Stimulated activated CD4-positive, alpha-beta T cell treated with anti-CD3 and anti-CD28 coated beads, Interleukin-4, amount 100 ng/mL, for 4 hours (primary cell): ENCODE measurements at regions not wholly inside any gene's neighbourhood (a gene's known extent, or its start where the extent isn't known, plus 50 kb on each side); places are given as distances from the start of the nearest gene placed in this dataset.

Experiments
- DNase-seq, 2 experiments: peaks; one replicate each; pipeline ENCODE4 v3.0.0-alpha.2; 2020

- DNase-seq, result no peak
Observed at GRCh38 chr21:40901691-40902090, 54.7 kb upstream of the DSCAM start.

DNA sequence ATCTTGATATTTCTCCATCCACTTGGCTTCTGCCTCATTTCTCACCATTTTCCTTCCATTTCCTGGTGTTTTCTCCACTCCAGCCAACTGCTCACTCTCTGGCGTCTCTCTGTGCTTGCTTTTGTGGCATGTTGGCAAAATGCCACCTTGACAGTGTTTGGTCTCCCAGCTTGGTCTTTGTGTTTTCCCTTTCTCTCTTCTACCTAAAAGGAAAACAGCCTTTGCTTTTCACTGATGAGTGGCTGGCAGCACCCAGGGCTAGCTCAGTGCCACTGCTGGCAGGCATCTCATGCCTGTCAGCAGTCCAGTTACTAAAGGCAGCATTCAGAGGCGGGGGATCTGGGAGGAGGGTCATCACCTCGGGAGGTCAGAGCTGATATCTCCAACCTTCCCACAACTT lies 55.3 kb upstream of the DSCAM start:
- no peak for DNase-seq

DNA sequence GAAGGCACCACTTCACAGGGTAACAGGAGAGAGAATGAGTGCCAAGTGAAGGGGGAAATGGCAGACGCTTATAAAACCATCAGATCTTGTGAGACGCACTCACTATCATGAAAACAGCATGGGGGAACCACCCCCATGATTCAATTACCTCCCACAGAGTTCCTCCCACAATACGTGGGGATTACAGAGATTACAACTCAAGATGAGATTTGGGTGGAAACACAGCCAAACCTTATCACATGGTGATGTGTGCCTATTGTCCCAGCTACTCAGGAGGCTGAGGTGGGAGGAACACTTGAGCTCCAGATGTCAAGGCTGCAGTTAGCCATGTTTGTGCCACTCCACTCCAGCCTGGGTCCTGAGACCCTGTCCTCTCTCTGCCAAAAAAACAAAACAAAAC lies 56.0 kb upstream of the DSCAM start:
- no peak for DNase-seq

GRCh38 chr21:40905251-40905650 lies 58.3 kb upstream of the DSCAM start:
- DNase-seq, result no peak

- DNase-seq, result no peak
Observed at GRCh38 chr21:40912375-40912774, 65.4 kb upstream of the DSCAM start.

- DNase-seq, result no peak
Observed at GRCh38 chr21:40915114-40915513, 68.2 kb upstream of the DSCAM start.

GRCh38 chr21:40923407-40923806 lies 76.4 kb upstream of the DSCAM start:
- DNase-seq, result no peak

DNA sequence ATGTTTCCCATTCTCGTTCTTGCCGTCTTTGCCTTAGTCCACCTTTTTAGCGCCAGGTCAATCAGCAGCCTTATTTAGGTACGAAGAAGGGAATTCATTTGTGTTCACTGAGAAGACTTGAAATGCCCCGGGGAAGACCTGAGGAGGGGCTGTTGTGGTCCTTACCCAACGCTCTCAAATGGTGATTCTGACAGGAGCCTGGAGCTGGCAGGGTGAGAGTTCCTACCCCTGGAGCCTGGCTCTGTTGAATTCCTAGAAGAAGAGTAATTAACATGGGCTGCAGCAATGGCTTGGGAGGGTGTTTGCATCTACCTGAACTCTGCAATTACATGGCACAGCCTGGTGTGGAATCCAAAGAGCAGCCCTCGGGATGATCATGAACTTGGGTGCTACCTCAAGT lies 76.9 kb upstream of the DSCAM start:
- no peak for DNase-seq

DNA sequence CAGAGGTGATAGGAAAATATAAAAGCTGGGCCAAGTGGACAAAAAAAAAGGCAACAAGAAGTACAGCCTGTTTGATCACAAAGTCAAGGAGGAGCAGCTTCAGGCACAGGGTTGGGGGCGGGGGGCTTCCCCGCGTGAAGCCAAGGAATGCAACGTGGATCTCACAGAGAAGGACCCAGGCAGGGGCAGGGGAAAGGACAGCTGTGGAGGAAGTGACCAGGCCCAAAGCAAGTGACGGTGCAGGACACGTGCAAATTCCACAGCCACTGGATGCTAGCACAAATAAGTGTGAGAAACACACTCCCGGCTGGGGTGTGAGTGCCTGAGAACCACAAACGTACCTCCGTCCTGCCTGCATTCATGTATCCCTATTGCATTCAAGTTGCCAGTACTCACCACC lies 77.7 kb upstream of the DSCAM start:
- no peak for DNase-seq

DNA sequence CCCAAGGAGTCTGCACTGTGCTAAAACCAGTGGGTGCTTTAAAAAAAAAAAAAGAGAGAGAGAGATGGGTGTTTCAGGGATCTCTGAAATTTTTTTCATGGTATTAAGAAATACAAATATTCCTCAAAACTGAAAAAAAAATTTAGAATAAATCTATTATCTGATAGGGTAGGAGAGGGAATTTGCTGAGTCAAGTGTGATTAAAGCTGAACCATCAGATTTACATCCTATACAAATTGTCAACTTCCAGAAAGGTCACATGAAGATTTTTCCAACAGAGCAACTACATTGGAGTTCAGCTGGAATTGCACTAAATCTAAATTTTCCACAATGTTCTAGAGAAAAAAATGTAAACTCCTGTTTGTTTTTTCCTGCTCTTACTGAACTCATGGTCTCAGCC lies 79.3 kb upstream of the DSCAM start:
- no peak for DNase-seq

DNA sequence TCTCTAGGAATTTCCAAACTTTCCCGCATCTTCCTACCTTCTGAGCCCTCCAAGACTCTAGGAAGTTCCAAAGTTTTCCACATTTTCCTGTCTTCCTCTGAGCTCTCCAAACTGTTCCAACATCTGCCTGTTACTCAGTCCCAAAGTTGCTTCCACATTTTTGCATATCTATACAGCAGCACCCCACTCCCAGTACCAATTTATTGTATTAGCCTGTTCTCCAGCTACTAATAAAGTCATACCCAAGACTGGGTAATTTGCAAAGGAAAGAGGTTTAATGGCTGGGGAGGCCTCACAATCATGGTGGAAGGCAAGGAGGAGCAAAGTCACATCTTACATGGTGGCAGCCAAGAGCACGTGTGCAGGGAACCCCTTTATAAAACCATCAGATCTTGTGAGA lies 82.9 kb upstream of the DSCAM start:
- no peak for DNase-seq

DNA sequence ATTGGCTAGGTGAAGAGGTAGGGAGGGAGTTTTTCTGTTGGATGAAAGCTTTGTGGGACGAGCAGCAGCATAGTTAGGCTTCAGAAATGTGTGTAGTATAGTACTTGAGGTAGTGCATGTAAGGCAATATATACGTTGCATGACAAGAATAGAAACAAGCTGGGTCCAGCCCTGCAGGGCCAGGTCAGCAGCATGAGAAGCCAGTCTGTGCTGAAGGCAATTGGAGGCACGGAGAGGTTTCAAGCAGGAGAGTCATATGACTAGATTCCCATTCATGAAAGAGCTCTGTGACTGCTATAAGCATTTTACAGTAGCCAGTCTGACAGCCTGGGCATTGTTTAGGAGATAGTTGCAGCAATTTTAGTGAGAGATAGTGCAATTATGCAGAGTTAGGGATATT lies 84.2 kb upstream of the DSCAM start:
- no peak for DNase-seq

GRCh38 chr21:40936178-40936577 lies 89.2 kb upstream of the DSCAM start:
- DNase-seq, result no peak

GRCh38 chr21:40936771-40937261 lies 89.9 kb upstream of the DSCAM start:
- no peak for DNase-seq

- DNase-seq, result no peak
Observed at GRCh38 chr21:40938078-40938477, 91.1 kb upstream of the DSCAM start.

DNA sequence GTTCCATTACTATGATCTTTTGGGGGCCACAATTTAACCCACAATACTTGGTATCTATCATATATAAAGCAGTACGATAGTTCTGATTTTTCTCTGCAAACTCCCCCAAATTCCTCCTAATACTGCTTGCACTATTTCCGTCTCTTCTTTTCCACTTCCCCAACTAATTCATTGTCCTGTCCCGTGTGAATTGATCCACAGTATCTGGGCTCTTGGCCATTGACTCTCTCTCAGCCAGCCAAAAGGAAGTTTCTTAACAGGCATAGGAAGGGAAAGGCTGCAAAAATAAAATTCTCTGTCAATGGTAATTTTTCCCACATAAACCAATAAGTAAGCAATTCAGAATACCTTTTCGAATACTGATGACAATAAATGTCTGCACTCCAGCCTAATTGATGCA lies 91.7 kb upstream of the DSCAM start:
- no peak for DNase-seq

DNA sequence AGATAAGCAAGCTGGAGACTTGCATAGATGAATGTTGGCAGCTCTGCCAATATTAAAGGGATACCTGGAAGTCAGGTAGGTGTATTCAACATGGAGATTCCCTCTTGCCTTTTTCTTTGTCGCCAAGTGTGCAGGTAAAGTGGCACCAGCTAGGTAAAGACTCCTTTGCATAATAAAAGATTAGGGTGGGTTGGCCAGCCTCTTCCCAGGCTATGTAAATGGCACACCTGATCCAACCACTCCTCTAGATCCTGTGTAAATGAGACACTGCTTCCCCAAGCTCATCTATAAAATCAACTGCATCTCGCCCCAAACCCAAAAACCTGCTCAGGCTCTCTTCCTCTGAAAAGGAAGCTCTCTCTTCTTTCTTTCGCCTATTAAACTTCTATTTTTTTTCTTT lies 100.8 kb upstream of the DSCAM start:
- no peak for DNase-seq

DNA sequence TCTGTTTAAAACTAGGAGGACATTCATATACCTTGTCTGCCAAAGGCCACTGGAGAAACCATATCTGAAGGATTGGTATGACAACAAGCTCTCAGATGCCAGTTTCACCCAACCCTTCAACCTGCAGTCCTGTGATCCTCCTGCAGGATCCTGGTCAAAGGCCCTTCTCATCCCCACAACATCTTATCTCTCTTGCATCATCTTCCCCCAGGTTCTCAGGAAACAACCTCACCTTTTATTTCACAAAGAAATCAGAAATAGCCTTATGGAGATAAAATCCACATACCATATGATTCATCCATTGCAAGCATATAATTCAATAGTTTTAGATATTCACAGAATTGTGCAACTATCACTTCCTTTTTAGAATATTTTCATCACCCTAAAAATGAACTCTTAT lies 104.0 kb upstream of the DSCAM start:
- DNase-seq, result no peak

GRCh38 chr21:40952551-40953323 lies 105.8 kb upstream of the DSCAM start:
- DNase-seq, result no peak

- DNase-seq, result no peak
Observed at GRCh38 chr21:40964691-40965090, 117.7 kb upstream of the DSCAM start.

GRCh38 chr21:40967771-40968170 lies 120.8 kb upstream of the DSCAM start:
- no peak for DNase-seq

- DNase-seq, result no peak
Observed at GRCh38 chr21:40972151-40972550, 125.2 kb upstream of the DSCAM start.

DNA sequence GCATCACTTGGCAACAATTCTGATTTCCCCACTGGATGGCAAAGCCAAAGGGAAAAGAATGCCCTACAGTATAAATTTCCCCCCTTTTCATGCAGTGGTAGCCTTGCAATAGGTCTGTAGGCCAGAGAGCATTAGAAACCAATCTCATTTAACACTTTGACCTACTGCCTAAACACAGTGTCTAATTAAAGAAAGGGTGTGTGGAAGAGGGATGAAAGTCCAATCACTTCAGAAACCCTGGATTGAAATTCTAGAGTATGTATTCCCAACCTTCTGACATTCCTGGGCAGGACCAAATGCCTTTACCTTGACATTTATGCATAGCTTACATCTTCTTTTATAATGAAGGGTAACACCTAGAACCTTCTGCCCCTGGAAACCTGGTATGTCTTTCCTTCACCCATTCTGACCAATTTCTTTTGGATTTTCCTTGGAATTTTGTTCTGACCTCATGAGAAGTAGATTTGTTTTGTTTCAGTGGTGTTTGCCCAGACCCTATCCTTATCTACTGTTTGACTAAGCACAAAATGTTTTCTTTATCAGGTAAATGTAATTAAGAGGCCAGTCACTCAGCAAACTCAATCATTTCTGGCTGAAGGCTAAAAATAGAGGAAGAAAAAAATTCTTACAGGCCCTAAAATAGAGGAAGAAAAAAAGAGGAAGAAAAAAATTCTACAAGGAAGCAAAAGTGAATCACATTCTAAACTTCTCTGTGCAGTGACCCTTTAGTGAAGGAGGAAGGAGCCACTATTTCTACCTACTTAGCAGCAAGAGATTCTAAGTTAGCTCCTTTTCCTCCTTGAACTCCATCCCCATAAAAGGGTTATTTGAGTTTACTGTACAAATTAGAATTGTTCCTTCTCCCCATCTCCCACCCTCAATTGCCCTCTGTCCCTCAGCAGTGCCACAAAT lies 129.5 kb upstream of the DSCAM start:
- no peak for DNase-seq

- DNase-seq, result no peak
Observed at GRCh38 chr21:40985370-40985769, 138.4 kb upstream of the DSCAM start.
